ENCODE measurements at regions not wholly inside any gene's neighbourhood (a gene's known extent, or its start where the extent isn't known, plus 50 kb on each side); places are given as distances from the start of the nearest gene placed in this dataset.

DNA sequence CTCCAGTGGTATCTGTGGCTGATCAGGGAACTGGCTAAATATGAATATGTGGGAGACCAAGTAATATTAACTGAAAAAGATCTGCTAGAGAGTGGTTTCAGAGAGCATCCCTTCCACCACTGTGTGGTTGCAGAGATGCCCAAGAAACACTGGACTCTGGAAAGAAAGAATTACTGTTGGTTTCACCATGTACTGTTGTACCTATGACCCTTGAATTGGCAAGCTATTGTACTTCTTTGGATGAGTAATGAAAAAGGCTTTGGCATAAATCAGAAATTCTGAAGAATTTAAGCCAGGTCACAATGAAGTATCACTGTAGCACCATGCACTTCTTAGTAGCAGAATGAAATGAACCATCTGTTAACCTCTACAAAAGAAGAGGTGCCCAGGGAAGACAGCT lies 134.4 kb upstream of the INTU start:
- no peak for TF ChIP-seq EZH2phosphoT487 (IDR thresholded peaks at IDR 0.05; ENCODE audit: borderline replicate concordance, low read length)
- TF ChIP-seq, protein P1, sequence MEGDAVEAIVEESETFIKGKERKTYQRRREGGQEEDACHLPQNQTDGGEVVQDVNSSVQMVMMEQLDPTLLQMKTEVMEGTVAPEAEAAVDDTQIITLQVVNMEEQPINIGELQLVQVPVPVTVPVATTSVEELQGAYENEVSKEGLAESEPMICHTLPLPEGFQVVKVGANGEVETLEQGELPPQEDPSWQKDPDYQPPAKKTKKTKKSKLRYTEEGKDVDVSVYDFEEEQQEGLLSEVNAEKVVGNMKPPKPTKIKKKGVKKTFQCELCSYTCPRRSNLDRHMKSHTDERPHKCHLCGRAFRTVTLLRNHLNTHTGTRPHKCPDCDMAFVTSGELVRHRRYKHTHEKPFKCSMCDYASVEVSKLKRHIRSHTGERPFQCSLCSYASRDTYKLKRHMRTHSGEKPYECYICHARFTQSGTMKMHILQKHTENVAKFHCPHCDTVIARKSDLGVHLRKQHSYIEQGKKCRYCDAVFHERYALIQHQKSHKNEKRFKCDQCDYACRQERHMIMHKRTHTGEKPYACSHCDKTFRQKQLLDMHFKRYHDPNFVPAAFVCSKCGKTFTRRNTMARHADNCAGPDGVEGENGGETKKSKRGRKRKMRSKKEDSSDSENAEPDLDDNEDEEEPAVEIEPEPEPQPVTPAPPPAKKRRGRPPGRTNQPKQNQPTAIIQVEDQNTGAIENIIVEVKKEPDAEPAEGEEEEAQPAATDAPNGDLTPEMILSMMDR (IDR thresholded peaks at IDR 0.05; ENCODE audit: low read depth, low read length, poor library complexity, severe bottlenecking) = no peak
- H3K4me1 ChIP-seq (ENCODE audit: control insufficient read depth, low read length) = no peaks in the 10 kb centered on the region
- no peaks in the 10 kb centered on the region for H3K79me2 ChIP-seq (ENCODE audit: control insufficient read depth, low read length)
- H3F3A ChIP-seq (ENCODE audit: control insufficient read depth, insufficient read depth) = no peaks in the 10 kb centered on the region
- no peaks in the 10 kb centered on the region for H4K20me1 ChIP-seq (ENCODE audit: control insufficient read depth, insufficient read depth, low read depth, low read length)
- no peaks in the 10 kb centered on the region for H3K27me3 ChIP-seq (ENCODE audit: control insufficient read depth, low read length)
- H3K27ac ChIP-seq (ENCODE audit: low read depth, low read length) = no peak overlapping the region
- H3K36me3 ChIP-seq (ENCODE audit: control insufficient read depth, low read length) = no peaks in the 10 kb centered on the region
- H3K9me3 ChIP-seq (ENCODE audit: control insufficient read depth, insufficient read depth, low read length) = no peaks in the 10 kb centered on the region
- H3K4me3 ChIP-seq (ENCODE audit: low read length) = no peak overlapping the region
- no peaks in the 10 kb centered on the region for H3K9me2 ChIP-seq (replicated peaks; ENCODE audit: control insufficient read depth, low read length)
- H3K4me2 ChIP-seq (ENCODE audit: low read length) = no peak overlapping the region

DNA sequence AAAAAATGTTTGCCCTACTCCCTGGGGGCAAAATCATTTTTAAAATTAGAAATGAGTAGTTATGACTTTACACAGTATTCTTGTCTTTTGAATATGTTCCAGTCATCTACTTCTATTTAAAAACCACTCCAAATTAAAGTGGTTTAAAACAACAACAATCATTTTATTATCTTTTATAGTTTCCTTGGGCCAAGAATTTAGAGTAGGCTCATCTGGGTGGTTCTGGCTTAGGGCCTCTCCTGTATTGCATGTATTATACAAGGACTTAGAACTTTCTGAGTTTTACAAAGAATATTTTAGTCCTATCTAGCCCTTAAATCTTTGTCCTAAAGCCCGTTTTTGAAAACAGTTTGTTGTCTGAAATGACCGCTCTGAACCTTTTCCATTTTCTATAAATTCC lies 132.5 kb upstream of the INTU start:
- no peak overlapping the region for H3K27ac ChIP-seq (ENCODE audit: low read depth, low read length)
- no peak for TF ChIP-seq EZH2phosphoT487 (IDR thresholded peaks at IDR 0.05; ENCODE audit: borderline replicate concordance, low read length)
- TF ChIP-seq, protein P1 (IDR thresholded peaks at IDR 0.05; ENCODE audit: low read depth, low read length, poor library complexity, severe bottlenecking) = no peak
- H3K4me2 ChIP-seq (ENCODE audit: low read length) = no peak overlapping the region
- H3F3A ChIP-seq (ENCODE audit: control insufficient read depth, insufficient read depth) = no peaks in the 10 kb centered on the region
- H4K20me1 ChIP-seq (ENCODE audit: control insufficient read depth, insufficient read depth, low read depth, low read length) = no peaks in the 10 kb centered on the region
- H3K4me3 ChIP-seq (ENCODE audit: low read length) = no peak overlapping the region
- H3K27me3 ChIP-seq (ENCODE audit: control insufficient read depth, low read length) = no peaks in the 10 kb centered on the region
- no peaks in the 10 kb centered on the region for H3K36me3 ChIP-seq (ENCODE audit: control insufficient read depth, low read length)
- no peaks in the 10 kb centered on the region for H3K9me2 ChIP-seq (replicated peaks; ENCODE audit: control insufficient read depth, low read length)
- no peaks in the 10 kb centered on the region for H3K79me2 ChIP-seq (ENCODE audit: control insufficient read depth, low read length)
- no peaks in the 10 kb centered on the region for H3K4me1 ChIP-seq (ENCODE audit: control insufficient read depth, low read length)
- no peaks in the 10 kb centered on the region for H3K9me3 ChIP-seq (ENCODE audit: control insufficient read depth, insufficient read depth, low read length)

DNA sequence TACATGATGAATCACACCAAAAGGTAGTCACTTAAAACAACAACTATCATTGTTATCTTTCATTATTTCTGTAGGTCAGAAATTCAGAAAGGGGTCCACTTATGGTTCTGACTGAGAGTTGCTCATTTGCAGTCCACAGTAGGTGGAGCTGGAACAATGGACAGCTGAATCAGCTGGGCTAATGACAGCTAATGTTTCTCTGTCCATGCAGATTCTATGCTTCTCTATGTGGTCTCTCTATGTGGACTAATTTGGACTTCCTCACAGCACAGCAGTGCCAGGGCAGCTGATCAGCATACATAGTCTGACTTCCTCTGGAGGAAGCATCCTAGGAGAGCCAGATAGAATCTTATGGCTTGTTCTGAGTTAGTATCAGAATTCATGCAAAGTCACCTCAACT lies 131.7 kb upstream of the INTU start:
- no peaks in the 10 kb centered on the region for H3K79me2 ChIP-seq (ENCODE audit: control insufficient read depth, low read length)
- TF ChIP-seq EZH2phosphoT487 (IDR thresholded peaks at IDR 0.05; ENCODE audit: borderline replicate concordance, low read length) = no peak
- TF ChIP-seq, protein P1 (IDR thresholded peaks at IDR 0.05; ENCODE audit: low read depth, low read length, poor library complexity, severe bottlenecking) = no peak

DNA sequence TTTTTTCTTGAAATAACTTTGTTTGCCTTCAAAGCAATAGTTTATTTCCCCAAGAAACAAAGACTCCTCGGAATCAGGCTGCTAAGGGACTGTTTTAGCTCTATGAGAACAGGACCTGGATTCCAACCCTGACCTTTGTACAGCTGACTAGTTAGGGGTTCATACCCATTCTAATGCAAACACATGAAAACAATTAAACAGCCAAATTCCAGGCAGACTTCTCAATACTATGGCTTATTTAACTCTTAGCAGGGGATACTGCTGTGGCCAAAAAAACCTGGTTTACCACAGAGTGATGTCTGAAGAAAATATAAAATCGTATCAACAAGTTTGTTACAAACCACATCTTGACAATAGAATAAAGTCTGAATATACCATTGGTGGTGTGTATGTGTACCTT lies 129.6 kb upstream of the INTU start:
- no peak overlapping the region for H3K4me3 ChIP-seq (ENCODE audit: low read length)
- H3K4me2 ChIP-seq (ENCODE audit: low read length) = no peak overlapping the region
- H3K27ac ChIP-seq (ENCODE audit: low read depth, low read length) = no peak overlapping the region
- H3F3A ChIP-seq (ENCODE audit: control insufficient read depth, insufficient read depth) = no peaks in the 10 kb centered on the region
- no peaks in the 10 kb centered on the region for H3K4me1 ChIP-seq (ENCODE audit: control insufficient read depth, low read length)
- TF ChIP-seq, protein P1 (IDR thresholded peaks at IDR 0.05; ENCODE audit: low read depth, low read length, poor library complexity, severe bottlenecking) = no peak
- no peak for TF ChIP-seq EZH2phosphoT487 (IDR thresholded peaks at IDR 0.05; ENCODE audit: borderline replicate concordance, low read length)
- H4K20me1 ChIP-seq (ENCODE audit: control insufficient read depth, insufficient read depth, low read depth, low read length) = no peaks in the 10 kb centered on the region
- no peaks in the 10 kb centered on the region for H3K9me3 ChIP-seq (ENCODE audit: control insufficient read depth, insufficient read depth, low read length)
- H3K27me3 ChIP-seq (ENCODE audit: control insufficient read depth, low read length) = no peaks in the 10 kb centered on the region
- H3K36me3 ChIP-seq (ENCODE audit: control insufficient read depth, low read length) = no peaks in the 10 kb centered on the region
- H3K79me2 ChIP-seq (ENCODE audit: control insufficient read depth, low read length) = no peaks in the 10 kb centered on the region
- no peaks in the 10 kb centered on the region for H3K9me2 ChIP-seq (replicated peaks; ENCODE audit: control insufficient read depth, low read length)

More for the DNA sequence above, 131.7 kb upstream of the INTU start:
- Histone ChIP-seq H3F3A (ENCODE audit: control insufficient read depth, insufficient read depth) (no peaks in the 10 kb centered on the region), H3K36me3 (ENCODE audit: control insufficient read depth, low read length) (no peaks in the 10 kb centered on the region), H3K9me2 (replicated peaks; ENCODE audit: control insufficient read depth, low read length) (no peaks in the 10 kb centered on the region), H4K20me1 (ENCODE audit: control insufficient read depth, insufficient read depth, low read depth, low read length) (no peaks in the 10 kb centered on the region), H3K4me3 (ENCODE audit: low read length) (no peak overlapping the region), H3K27me3 (ENCODE audit: control insufficient read depth, low read length) (no peaks in the 10 kb centered on the region), H3K4me2 (ENCODE audit: low read length) (no peak overlapping the region), H3K9me3 (ENCODE audit: control insufficient read depth, insufficient read depth, low read length) (no peaks in the 10 kb centered on the region), H3K4me1 (ENCODE audit: control insufficient read depth, low read length) (no peaks in the 10 kb centered on the region), H3K27ac (ENCODE audit: low read depth, low read length) (no peak overlapping the region)
